ENCODE measurements at regions not wholly inside any gene's neighbourhood (a gene's known extent, or its start where the extent isn't known, plus 50 kb on each side); places are given as distances from the start of the nearest gene placed in this dataset.

DNA sequence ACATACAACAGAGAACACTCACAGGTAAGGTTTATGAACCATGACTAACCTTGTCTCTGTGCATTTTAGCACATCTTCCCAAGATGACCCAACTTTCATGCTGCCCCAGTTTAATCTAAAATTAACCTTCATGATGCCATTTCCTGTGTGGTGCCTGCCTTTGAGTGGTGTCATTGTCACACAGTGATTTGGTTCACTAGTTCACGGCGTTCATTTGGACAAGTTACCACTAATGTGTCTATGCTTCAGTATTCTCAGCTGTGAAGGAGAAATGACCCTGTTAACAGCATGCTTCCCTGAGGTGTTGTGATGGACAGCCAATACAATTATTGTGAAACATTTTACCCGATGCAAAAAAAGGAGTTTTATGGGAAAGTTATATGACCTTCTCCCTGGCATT lies 693.1 kb downstream of the RWDD3 start:
- DNase-seq, result no peak

- no peak for DNase-seq
These were observed 701.7 kb downstream of the RWDD3 start for GRCh38 chr1:95935719-95936118.

DNA sequence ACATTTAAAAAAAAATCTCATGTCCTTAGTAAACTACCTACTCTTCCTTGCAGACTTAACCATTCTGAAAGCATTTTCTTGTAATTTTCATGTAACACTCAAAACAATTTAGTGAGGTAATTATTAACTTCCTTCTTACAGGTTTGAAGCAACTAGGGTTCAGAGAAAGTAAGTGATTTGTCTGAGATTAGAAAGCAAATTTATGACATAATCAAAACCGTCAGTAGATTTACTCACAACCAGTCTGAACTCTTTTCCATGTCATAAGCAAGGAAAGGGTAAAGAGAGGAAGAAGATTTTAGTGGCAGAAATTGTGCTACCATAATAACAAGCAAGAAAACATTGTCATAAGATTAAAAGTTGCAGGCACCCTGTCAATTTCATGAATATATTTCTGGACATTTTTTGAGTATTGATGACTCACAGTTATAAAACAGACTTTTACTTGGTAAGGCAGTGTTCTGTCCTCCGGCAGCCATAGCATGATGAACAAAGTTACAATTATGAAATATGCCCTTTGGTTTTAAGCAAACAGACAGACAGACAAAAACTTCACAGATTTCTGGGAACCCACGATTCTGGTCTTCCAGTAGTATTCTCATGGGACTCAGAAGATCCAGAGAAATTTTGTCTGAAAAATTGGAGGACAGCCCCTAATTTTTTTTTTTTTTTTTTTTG lies 707.2 kb downstream of the RWDD3 start:
- DNase-seq, result no peak

GRCh38 chr1:95948023-95948422 lies 714.0 kb downstream of the RWDD3 start:
- no peak for DNase-seq

DNA sequence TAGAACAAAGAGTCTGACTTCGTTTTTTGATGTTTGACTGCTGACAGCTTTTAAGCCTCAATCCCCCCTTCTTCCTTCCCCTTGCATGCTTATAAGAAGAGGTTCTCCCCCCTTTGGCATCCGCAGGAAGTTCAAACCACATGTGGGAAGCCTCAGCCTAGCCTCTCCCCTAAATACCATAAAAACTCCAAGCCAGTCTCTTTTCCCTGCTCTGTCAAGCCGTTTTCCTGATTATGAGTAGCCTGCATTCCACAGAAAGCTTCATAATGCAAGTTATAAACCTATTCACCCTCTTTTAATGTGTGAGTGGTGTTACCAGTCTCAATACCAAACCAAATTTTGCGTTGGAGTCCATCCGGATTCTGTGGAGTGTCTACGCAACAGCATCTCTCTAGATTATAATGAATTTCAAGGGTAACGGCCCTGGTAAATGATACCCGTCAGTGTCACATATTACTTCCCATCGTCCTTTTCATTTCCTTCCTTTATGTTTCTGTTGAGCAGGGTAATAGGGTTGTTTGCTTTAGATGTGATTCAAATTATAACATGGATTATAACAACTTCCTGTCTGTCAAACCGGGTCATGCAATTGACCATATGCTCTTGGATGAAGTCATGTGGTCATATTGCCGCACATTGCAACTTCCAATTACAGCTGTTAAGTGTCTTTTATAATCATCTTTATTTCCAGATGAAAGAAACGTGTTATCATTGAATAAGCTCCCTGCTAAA lies 717.5 kb downstream of the RWDD3 start:
- no peak for DNase-seq

- no peak for DNase-seq
These were observed 719.0 kb downstream of the RWDD3 start for GRCh38 chr1:95953015-95953414.

GRCh38 chr1:95954585-95954984 lies 720.6 kb downstream of the RWDD3 start:
- DNase-seq, result no peak

DNA sequence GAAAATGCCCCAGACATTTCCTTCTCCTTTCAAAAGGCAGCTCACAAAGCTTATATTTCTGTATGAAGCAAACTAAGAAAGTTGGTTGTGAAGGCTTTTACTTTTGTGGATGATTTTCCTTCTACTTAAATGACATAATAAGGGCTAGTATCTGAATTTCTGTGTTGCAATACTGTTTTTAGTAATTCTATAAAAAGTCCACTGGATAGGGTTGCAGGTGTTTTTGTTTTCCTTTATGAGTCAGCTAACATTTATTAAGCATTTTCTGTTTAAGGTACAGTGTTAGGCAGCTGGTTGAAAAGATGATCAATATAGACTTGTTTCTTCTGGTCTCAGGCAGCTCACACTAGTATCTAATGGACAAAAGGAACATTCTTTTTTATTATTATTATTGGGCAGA lies 722.2 kb downstream of the RWDD3 start:
- DNase-seq, result no peak

- no peak for DNase-seq
These were observed 723.7 kb downstream of the RWDD3 start for GRCh38 chr1:95957748-95958147.

DNA sequence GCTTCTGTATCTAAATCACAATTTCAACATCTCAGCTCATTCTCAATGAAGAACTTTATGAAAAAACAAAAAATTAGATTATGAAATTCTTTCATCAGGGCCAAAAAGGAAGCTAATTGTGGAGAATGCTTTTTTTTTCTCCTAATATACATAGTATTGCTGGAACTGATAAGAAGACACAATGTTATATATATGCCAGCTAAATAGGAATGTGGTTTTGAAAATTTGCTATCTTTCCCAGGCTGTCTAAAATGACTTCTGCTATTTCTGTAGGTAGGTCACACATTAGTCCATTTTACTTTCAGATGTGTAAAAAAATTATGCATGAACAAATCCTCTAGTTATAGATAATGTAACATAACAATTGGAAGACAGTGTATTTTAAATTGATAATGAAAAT lies 732.9 kb downstream of the RWDD3 start:
- no peak for DNase-seq

- DNase-seq, result no peak
These were observed 740.6 kb downstream of the RWDD3 start for GRCh38 chr1:95974586-95974985.

DNA sequence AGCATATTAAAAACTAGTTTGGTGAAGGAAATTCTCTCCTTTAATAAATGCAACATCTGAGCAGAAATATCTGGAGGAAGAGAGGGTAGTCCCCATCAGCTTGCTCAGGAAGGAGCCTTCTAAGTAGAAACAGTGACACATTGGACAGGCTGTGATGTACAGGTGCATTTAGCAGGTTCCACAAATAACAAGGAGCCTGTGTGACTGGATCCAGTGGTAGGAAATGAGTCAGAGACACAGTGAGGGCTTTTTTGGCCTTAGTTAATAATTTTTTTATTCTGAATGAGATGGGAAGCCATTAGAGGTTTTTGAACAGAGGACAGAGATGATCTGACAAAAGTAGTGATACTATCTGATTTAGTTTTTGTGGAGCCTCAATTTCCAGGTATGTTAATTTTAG lies 738.9 kb upstream of the PTBP2 start:
- DNase-seq, result no peak

DNA sequence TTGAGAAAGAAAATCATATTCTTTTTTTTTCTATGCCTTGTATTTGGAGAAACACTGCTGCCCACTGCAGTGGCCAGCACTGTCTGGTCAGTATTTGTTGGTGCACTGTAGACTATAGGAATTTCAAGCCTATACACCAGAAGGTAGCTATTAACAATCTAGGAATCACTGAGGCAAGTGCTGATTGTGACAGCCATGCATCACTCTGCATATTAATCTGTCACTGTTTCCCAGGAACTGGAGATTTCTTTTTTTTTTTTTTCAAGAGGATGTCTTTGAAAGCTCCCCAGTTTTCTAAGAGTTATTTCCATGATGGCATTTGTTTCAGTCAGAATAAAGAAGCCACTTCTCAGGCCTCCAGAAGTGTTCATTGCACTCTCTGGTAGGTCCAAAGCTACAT lies 737.8 kb upstream of the PTBP2 start:
- no peak for DNase-seq

- DNase-seq, result no peak
These were observed 736.7 kb upstream of the PTBP2 start for GRCh38 chr1:95984798-95985374.

- no peak for DNase-seq
These were observed 731.6 kb upstream of the PTBP2 start for GRCh38 chr1:95990033-95990432.

GRCh38 chr1:95991787-95992520 lies 729.6 kb upstream of the PTBP2 start:
- DNase-seq, result no peak

- no peak for DNase-seq
These were observed 726.9 kb upstream of the PTBP2 start for GRCh38 chr1:95994643-95995042.

- no peak for DNase-seq
These were observed 719.4 kb upstream of the PTBP2 start for GRCh38 chr1:96002201-96002600.

DNA sequence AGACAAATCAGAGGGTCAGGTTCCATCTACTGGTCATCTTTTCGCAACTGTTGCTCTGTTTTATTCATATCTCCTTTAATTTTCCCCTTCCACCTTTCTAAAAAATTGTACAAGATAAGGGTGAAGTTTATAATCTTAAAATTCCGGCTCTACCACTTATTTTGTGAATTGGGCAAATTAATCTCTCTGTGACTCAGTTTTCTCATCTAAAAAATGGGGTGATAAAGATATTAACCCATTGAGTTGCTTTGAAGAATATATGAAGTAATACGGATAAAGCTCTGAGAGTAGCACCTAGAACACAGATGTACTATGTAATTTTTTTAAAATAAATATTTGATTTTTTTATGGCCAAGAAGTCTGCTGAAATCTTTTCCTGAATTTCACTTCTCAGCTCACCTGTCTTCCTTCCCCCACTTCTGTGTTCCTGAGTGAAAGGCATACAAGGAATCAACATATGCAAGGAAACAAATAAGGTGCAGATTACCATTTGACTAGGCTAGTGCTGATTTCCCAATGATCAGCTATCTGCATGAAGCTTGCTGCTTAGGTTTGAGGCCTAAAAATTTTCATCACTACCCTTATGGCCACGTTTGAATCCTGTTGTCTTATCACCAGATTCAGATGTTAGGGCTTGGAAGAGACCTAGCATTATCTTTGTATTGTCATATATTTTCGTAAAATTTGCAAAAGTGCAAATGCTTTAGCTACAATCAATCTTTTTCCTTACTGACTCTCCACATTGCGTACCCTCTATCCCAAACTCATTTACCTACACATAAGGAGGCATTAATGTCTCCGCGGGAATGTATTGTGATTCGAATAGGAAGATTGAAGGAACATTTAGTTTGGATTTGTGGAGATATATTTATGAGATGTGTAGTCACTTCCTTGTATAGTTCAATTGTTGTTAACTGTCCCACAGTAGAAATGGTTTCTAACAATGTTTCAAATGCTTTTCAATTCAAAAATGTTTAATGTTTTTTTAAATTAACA lies 718.3 kb upstream of the PTBP2 start:
- no peak for DNase-seq

GRCh38 chr1:96009831-96010434 lies 711.7 kb upstream of the PTBP2 start:
- DNase-seq, result no peak

DNA sequence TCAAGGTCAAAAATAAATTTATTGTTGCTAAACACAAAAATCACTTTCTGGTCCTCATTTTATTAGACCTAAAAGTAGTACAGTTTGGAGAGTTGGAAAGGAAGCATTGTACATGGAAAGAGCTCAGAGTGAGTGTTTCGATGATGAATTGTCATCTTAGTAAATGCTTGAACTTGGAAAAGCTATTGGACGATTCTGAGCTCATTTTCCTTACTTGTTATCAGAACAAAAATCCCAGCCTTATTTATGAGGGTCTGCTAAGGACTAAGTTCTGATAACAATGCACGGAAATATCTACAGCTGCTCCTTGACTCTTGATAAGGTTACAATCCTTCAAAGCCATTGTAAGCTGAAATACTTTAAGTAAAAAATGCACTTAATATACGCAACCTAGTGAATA lies 710.0 kb upstream of the PTBP2 start:
- no peak for DNase-seq

DNA sequence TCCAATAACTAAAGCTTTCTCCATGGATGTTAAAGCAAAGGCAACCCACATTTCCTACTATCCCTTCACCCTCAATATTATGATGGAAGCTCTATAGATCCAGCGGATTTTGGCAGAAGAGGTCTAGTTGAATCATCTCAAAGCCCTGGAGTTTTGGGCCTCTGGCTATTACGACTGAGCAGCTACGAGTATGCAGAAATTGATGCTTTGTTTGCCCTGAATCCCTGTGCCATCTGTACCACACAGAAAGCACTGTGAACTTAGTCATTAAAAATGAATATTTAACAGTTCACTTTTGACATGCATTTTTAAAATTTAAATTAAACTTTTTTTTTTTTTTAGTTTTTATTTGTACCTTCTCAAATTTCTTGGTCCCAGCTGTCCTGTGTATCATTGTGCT lies 705.4 kb upstream of the PTBP2 start:
- DNase-seq, result no peak

Measured in inflammatory macrophage treated with lipopolysaccharide for 4 hours (primary cell).